H1 (cell line): ENCODE measurements at regions not wholly inside any gene's neighbourhood (a gene's known extent, or its start where the extent isn't known, plus 50 kb on each side); places are given as distances from the start of the nearest gene placed in this dataset.

Experiments
- CREB1 ChIP-seq: IDR thresholded peaks from 2 replicates; pipeline ENCODE4 v1.6.1; 2012; ENCODE audit warnings: inconsistent platforms
- CTBP2 ChIP-seq: IDR thresholded peaks from 2 replicates; pipeline ENCODE4 v1.7.0; 2011; ENCODE audit warnings: borderline replicate concordance, mild to moderate bottlenecking, moderate library complexity, mixed read lengths, low read length; ENCODE audit not compliant: insufficient read depth, insufficient read length
- FOSL1 ChIP-seq: IDR thresholded peaks from 2 replicates; pipeline ENCODE4 v1.6.1; 2011; ENCODE audit warnings: mild to moderate bottlenecking, low read depth, low read length, moderate library complexity; ENCODE audit not compliant: insufficient read depth
- TF ChIP-seq, protein P1 (sequence below): IDR thresholded peaks from 2 replicates; pipeline ENCODE4 v1.6.1; 2012; ENCODE audit warnings: low read length, inconsistent platforms
- TF ChIP-seq, protein P2 (sequence below): IDR thresholded peaks from 2 replicates; pipeline ENCODE4 v1.6.1; 2011; ENCODE audit warnings: low read depth, mild to moderate bottlenecking, low read length; ENCODE audit not compliant: insufficient read depth

DNA sequence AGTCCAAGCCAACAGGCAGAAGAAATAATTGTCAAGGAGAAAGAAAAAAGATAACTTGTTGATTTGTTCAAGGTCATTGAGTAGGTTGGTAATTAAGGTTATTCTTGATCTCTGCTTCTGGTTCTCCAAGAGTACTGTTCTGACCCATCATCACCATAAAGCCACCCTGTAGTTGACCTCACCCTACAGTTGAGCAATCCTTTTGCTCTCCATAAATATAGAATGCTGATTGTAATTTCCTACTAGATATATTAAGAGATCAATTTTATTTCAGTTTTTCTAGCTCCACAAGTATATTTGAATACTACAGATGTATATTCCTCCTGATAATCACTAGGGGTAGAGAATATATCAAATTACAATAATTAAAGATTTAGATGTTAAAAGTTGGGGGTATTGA is 350.5 kb upstream of the PDE3A start (continued):
- TF ChIP-seq, protein P1, sequence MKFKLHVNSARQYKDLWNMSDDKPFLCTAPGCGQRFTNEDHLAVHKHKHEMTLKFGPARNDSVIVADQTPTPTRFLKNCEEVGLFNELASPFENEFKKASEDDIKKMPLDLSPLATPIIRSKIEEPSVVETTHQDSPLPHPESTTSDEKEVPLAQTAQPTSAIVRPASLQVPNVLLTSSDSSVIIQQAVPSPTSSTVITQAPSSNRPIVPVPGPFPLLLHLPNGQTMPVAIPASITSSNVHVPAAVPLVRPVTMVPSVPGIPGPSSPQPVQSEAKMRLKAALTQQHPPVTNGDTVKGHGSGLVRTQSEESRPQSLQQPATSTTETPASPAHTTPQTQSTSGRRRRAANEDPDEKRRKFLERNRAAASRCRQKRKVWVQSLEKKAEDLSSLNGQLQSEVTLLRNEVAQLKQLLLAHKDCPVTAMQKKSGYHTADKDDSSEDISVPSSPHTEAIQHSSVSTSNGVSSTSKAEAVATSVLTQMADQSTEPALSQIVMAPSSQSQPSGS = no peak
- TF ChIP-seq FOSL1 (no peak), CTBP2 (no peak), CREB1 (no peak)
- TF ChIP-seq, protein P2, sequence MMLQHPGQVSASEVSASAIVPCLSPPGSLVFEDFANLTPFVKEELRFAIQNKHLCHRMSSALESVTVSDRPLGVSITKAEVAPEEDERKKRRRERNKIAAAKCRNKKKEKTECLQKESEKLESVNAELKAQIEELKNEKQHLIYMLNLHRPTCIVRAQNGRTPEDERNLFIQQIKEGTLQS = no peak
